Breast epithelium (tissue), 4 donors: ENCODE measurements at regions not wholly inside any gene's neighbourhood (a gene's known extent, or its start where the extent isn't known, plus 50 kb on each side); places are given as distances from the start of the nearest gene placed in this dataset.
A peak's percentile ranks its signal among the peaks of the same experiment; 100 is the strongest.

ENCODE experiments used
- DNase-seq, 2 donors: peaks; one replicate each; pipeline ENCODE4 v3.0.0-alpha.2; 2019; ENCODE audit warnings: low spot score in 2 of 2
- H3K27ac ChIP-seq, 2 donors: fragments of 200-600 bp; sonication (generic) in 1 of 2; one replicate each; pipeline ENCODE4 v1.5.1; 2016 to 2019; ENCODE audit warnings: mild to moderate bottlenecking in 1 of 2
- H3K27me3 ChIP-seq, 2 donors: fragments of 200-600 bp; sonication (generic) in 1 of 2; one replicate each; pipeline versions ENCODE4 v1.5.1 to v1.6.0; 2017 to 2019; ENCODE audit warnings: control low read depth in 1 of 2, mild to moderate bottlenecking in 1 of 2
- H3K36me3 ChIP-seq: fragments of 200-600 bp; one replicate; pipeline ENCODE4 v1.5.1; 2019
- H3K4me1 ChIP-seq, 2 donors: fragments of 200-600 bp; sonication (generic); one replicate each; pipeline ENCODE4 v1.5.1; 2016 to 2019; ENCODE audit warnings: control low read depth in 1 of 2
- H3K4me3 ChIP-seq, 3 donors: fragments of 200-600 bp; sonication (generic); 1 replicate in 2 of 3; 2 replicates in 1 of 3; pipeline ENCODE4 v1.5.1; 2016 to 2019; ENCODE audit warnings: mild to moderate bottlenecking in 3 of 3, moderate library complexity in 2 of 3
- H3K9me3 ChIP-seq, 2 donors: fragments of 200-600 bp; sonication (generic) in 1 of 2; one replicate each; pipeline ENCODE4 v1.5.1; 2016 to 2019; ENCODE audit warnings: control low read depth in 1 of 2
- POLR2A ChIP-seq: fragments of 450-650 bp; IDR thresholded peaks from one replicate; pipeline ENCODE4 v1.6.1; 2016; ENCODE audit warnings: antibody characterized with exemption, mild to moderate bottlenecking, moderate library complexity
- POLR2AphosphoS5 ChIP-seq, 3 donors: sonication (generic); formaldehyde crosslinking; IDR thresholded peaks; one replicate each; pipeline ENCODE4 v1.6.1; 2017; ENCODE audit warnings: antibody characterized with exemption in 3 of 3
- intact Hi-C: fragments of 100-400 bp; cut with DNase I; formaldehyde crosslinking; loops from one replicate; pipeline ENCODE4 v1.15.1; 2023; ENCODE audit warnings: low total_unique reads
- TF ChIP-seq, protein P1 (sequence below), 3 donors: fragments of 450-650 bp; IDR thresholded peaks; one replicate each; pipeline ENCODE4 v1.5.1; 2016 to 2017; ENCODE audit warnings: antibody characterized with exemption in 3 of 3, mild to moderate bottlenecking in 3 of 3, moderate library complexity in 3 of 3

DNA sequence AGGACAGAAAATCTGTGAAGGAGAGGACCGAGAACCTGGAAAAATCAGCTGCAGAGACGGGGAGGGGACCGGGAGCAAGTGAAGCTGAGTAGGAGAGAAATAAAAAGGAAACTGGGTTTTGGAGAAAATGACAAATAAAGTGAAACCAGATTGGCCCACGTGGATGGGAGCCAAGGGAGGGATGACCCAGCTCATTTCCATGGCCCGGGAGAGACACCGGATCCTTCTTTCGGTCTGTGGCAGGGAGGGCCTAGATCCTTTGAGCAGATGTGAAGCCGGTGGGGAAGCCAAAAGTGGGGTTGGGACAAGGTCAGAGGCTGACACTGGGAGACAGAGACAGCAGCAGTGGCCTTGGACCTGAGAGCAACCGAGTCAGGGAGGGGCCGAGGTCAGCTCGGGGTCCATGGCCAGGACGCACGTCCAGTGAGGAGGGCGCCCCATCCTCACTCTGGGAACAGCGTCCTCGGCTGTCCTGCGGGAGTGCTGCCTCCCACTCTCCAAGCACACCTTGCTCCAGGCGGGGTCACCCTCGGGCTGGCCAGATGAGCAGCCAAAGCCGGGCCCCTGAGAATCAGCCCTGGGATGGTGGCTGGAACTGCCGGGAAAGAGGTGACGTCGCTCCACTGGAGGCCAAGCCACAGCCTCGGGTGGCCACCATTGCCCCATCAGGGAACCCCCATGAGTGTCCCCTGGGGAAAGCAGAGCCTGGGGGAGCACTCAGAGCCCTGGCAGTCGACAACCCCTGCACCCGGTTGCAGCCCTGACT lies 50.8 kb upstream of the CDR2 start:
- peak overlapping the region; percentile 69 to 93 for H3K27ac ChIP-seq
- no peaks in the 10 kb centered on the region for H3K9me3 ChIP-seq
- H3K4me3 ChIP-seq: peak overlapping the region; percentile 29 to 53 (median 30)
- no peaks in the 10 kb centered on the region for H3K27me3 ChIP-seq
- no peaks in the 10 kb centered on the region for H3K4me1 ChIP-seq
- intact Hi-C loops: no loop called here
- H3K36me3 ChIP-seq: no peaks in the 10 kb centered on the region
- TF ChIP-seq POLR2AphosphoS5 (IDR thresholded peaks at IDR 0.05) (no peak), POLR2A (no peak)
- TF ChIP-seq, protein P1, sequence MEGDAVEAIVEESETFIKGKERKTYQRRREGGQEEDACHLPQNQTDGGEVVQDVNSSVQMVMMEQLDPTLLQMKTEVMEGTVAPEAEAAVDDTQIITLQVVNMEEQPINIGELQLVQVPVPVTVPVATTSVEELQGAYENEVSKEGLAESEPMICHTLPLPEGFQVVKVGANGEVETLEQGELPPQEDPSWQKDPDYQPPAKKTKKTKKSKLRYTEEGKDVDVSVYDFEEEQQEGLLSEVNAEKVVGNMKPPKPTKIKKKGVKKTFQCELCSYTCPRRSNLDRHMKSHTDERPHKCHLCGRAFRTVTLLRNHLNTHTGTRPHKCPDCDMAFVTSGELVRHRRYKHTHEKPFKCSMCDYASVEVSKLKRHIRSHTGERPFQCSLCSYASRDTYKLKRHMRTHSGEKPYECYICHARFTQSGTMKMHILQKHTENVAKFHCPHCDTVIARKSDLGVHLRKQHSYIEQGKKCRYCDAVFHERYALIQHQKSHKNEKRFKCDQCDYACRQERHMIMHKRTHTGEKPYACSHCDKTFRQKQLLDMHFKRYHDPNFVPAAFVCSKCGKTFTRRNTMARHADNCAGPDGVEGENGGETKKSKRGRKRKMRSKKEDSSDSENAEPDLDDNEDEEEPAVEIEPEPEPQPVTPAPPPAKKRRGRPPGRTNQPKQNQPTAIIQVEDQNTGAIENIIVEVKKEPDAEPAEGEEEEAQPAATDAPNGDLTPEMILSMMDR (IDR thresholded peaks at IDR 0.05): no peak
- peak; percentile 29 to 56 for DNase-seq

DNA sequence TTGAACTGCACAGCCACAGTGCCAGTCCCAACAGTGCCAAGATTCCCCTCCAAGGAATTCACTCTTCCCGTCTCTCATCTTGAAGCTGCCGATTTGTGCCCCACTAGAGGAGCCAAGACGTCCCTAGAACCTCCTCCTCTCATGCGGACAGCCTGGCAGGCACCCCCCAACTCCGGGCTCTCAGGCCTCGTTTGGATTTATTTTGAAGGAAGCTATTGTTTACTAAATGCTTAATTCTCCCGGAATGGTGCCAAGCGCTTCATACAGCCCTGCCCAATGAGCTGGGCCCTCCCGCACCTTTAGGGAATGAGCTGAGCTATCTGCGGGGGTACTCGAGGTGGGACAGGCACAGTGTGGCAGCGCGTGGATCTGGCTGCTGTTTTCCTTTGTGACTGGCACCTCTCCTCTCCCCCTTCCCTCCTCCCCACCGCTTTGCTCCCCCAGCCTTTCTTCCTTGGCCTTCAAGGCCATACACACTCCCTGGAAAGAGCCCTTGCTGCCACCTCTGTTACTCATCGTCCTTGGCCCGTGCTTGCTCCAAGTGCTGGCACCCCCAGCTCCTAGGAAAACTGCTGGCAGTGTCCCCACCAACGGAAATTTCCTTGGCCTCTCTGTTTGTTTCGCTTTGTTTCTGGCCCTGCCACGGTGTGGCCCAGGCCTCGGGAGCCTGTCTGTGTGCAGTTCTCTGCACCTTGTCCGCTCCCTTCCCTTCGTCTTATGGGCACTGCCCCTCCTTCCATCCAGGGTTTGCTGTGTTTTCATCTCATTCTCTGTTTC lies 49.9 kb upstream of the CDR2 start:
- H3K4me1 ChIP-seq: no peaks in the 10 kb centered on the region
- no peaks in the 10 kb centered on the region for H3K9me3 ChIP-seq
- DNase-seq: peak in 1 of 2 donors; percentile 50
- peak overlapping the region; percentile 29 to 53 (median 30) for H3K4me3 ChIP-seq
- intact Hi-C loops: no loop called here
- TF ChIP-seq, protein P1 (IDR thresholded peaks at IDR 0.05): no peak
- TF ChIP-seq POLR2AphosphoS5 (IDR thresholded peaks at IDR 0.05) (no peak), POLR2A (no peak)
- H3K27me3 ChIP-seq: no peaks in the 10 kb centered on the region
- H3K27ac ChIP-seq: peak overlapping the region; percentile 69 to 93
- no peaks in the 10 kb centered on the region for H3K36me3 ChIP-seq
